DMS 273 (cell line): ENCODE measurements at regions not wholly inside any gene's neighbourhood (a gene's known extent, or its start where the extent isn't known, plus 50 kb on each side); places are given as distances from the start of the nearest gene placed in this dataset.

ENCODE experiments used
- DNase-seq: peaks from one replicate; lab custom pipeline; 2025; ENCODE audit not compliant: unreplicated experiment; lab: John Stamatoyannopoulos, UW

- no peak for DNase-seq
Measured at GRCh38 chr16:52237823-52238222, 309.1 kb downstream of the TOX3 start.

GRCh38 chr16:52235186-52235585, 311.8 kb downstream of the TOX3 start:
- no peak for DNase-seq

GRCh38 chr16:52234626-52235025, 312.3 kb downstream of the TOX3 start:
- DNase-seq: peak; percentile 5

- DNase-seq: no peak
Measured at GRCh38 chr16:52229471-52229870, 317.5 kb downstream of the TOX3 start.

- no peak for DNase-seq
Measured at GRCh38 chr16:52227851-52228250, 319.1 kb downstream of the TOX3 start.

DNA sequence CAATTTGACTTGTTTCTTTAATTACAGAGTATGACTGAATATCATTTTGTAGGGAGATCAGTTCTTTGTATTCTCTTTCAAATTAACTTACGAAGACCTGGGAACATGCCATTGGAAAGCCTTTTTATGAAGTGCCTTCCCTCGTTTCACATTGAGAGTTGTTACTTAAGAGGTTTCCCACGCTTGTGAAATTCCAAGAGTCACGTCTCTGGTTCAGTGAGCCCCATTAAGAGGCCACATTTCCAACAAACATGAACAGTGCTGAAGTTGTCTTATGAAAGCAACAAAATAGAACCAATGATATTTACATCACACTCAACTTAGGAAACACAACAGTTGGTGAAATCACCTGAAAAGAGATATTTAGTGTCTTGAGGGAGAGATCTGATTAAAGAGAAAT, 334.1 kb downstream of the TOX3 start:
- DNase-seq: no peak

DNA sequence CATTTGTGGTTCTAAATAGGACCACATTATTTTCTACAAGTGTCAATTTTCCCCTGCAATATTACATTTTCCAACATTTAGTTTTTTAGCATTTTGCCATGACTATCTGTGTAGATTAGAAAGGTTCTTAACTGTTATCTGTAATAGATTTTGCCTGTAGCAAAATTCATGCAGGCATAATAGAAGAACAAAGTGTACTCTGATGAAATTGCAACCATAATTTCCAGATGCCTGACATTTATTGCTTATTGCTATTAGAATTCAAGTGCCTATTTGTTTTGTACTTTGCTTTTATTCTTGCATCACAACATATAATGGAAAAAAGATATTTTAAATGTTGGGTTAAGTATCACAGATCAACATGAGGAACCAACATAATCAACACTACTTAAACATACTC, 337.7 kb downstream of the TOX3 start:
- DNase-seq: no peak

DNA sequence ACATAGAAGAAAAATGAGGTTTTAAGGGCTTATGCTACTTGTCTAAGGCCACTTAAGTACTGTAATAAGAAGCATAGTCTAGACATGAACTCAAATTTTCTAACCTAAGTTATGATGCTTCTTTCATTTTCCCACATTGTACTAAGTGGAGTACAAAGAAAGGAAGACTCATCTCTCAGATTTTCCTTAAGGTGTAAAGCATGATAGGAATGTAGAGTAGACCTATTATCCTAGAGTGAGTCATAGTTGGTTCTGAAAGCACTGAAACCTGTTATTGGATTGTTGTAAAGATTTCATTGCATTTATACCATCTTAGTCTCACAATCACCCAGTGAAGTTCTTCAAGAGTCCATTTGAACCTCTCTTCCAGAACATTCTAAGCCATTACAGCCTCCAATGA, 343.8 kb downstream of the TOX3 start:
- no peak for DNase-seq

- no peak for DNase-seq
Measured at GRCh38 chr16:52193441-52193840, 353.5 kb downstream of the TOX3 start.

GRCh38 chr16:52191531-52192134, 355.3 kb downstream of the TOX3 start:
- DNase-seq: peak; percentile 85

DNA sequence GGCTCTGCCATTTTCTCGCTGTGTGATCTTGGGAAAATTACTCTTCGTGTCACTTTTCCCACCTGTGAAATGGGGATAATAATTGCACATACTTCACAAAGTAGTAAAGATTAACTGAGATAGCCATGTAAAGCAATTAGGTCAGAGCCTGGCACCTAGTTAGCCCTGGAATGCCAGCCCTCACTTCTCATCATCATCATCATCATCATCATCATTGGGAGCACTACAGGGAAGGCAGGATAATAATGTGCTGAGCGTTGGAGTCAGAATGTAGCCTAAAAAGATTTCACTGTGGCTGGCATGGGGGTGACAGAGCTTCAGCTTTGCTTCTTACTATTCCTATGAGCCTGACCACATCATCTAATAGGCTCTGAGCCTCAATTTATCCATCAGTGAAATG, 362.6 kb downstream of the TOX3 start:
- no peak for DNase-seq

DNA sequence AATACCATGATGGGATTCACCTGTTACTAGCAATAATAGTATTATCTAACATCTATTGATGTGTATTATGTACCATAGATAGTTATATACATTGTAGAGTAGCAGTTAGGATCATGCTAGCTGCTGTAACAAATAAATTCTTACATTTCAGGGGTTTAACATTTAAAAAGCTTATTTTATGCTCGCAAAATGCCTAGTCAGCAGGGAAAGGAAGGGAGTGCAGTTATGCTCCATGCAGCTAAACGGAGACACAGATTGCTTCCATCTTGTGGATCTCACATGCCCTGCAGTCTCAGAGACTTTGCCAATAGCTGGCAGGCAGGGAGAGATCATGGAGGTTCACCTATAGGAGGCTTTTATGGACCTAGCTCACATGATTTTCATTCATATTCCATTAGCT, 364.1 kb downstream of the TOX3 start:
- no peak for DNase-seq

DNA sequence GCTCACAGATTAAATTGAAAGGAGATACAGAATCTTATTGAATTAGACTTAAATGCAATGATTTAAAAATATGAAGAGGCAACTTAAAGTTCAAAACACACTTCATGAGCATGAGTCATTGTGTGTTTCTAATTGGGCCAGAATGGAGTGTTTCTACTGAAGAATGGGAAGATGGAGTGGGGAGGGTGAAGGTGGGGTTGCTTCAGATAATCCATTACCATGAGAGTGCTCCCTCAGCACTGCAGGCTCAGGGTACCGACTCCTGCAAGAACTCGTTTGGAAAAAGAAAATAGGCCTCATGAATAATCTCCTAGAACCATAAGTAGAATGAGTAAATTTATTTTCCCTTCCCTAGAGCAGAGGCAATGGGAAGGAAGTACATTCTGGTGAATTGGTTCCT, 372.8 kb downstream of the TOX3 start:
- no peak for DNase-seq

- DNase-seq: no peak
Measured at GRCh38 chr16:52171481-52171880, 375.5 kb downstream of the TOX3 start.

DNA sequence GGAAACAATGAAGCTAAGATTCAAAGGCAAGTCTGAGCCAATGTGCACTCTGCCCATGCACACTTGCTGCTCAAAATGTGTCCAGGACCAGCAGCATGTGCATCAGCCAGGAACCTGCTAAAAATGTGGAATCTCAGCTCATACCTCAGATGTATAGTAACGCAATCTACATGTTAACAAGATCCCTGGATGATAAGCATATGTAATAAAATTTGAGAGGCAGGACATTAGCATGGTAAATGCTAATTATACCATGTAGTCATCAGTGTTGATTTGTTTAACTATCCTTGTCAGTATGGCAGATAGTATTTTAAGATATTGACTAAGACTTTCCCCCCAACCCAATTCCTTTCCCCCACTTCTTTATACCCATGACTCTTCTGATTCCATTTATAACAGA, 379.6 kb downstream of the TOX3 start:
- no peak for DNase-seq

DNA sequence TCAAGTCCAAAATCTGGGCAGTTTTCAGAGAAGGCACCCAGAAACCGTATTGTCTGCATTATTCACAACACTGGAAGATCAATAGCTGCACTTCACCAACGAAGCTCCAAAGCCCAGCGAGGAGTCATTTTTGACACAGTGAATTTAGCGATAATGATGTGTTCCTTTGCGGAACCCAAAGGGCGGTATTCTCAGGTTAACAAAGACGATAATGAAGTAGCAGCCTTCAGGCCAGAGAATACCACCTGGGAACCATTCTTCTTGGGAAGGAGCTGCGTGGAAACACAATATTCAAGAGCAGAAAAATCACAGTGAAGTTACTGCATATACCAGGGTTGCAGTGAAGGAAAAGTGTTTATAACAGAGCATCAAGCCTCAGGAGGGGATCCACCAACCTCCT, 381.0 kb downstream of the TOX3 start:
- DNase-seq: no peak

DNA sequence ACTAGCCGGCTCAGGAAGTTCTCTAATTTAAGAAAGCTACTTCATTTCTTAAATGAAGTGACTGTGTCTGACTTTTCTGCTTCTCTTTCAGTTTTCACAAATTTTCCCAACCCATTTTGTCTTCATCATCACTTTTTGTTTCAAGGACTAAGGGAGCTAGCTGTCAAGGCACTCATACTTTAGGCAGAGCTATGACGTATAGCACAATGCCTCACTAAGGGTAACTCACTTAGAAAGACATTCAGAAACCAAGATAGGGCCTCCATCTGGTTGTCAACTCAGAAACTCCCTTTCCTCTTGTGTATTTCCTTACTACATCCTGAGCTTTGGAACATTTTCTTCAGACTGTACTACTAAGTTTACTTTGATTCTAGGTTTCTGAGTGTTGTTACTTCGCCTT, 397.9 kb downstream of the TOX3 start:
- no peak for DNase-seq

DNA sequence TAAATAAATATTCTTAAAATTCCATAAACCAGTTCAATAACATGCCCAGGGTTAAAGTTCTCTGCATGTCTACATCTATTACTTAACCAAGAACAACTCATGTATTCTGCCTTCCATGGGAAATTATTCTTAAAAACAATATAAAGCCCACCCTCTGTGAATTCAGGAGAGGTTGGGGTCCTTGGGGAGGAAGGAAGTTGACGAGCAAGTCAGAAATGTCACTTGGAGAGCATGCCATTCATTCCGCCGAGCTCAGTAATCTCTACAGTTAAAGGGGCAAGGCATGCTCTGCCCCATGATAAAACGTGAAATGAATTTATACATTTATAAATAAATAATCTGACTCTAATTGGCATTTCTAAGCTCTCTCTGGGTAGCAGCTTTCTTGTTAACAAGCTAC, 405.1 kb downstream of the TOX3 start:
- DNase-seq: no peak

- DNase-seq: peak; percentile 37
Measured at GRCh38 chr16:52128361-52128760, 418.6 kb downstream of the TOX3 start.

- DNase-seq: no peak
Measured at GRCh38 chr16:52123842-52124241, 423.1 kb downstream of the TOX3 start.

DNA sequence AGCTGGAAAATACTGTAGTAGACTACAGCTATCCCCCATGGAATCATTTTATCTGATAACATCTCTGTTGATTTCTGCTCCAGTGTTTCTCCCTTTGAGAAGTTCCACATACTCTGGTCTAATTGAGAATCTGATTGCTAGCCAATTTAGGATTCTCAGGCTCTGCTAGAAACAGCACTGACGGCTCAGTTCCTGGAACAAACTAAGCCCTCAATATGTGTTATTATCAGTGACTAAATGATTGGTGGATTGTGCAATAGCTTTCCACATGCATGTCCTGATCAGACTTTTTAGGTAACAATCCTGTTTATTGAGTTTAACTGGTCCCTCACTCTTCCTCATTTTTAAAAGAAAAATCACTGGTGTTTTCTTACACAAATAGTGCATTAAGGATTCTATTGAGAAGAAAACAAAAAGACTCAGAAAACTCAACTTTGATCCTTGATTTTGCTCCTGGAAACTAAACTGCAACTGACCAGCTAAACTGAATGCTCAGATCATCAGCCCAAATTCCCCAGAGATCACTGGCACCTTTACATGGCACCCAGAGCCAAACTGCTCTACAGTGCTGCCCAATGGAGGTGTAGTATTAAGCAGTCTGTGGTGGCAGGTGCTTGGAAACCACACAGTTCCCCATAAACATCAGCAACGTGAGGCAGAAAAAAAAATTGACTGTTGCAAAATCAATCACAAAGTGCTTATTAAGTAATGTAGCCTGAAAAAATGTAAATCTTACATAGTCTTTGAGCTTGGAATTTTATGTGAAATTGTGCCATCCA, 423.7 kb downstream of the TOX3 start:
- DNase-seq: peak; percentile 9

DNA sequence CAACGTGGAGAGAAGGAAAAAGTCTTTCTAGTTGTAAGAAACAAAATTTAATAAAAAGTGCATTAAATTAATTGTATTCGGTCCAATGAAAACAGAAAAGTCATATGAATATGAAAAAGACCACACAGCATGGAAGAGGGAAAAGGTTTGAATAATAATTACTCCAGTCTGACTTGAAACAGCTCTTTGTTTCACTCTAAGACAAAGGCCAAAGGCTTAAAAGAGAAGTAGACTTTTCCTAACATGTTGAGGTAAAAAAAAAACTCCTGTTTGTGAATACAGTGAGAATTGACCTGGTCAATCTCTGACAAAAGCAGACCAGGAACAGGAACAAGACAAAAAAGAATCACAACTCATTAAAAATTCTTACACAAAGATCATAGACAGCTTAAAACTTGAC, 429.8 kb downstream of the TOX3 start:
- DNase-seq: no peak

- DNase-seq: no peak
Measured at GRCh38 chr16:52114379-52114778, 432.6 kb downstream of the TOX3 start.
